CD14-positive monocyte (primary cell): ENCODE measurements at regions not wholly inside any gene's neighbourhood (a gene's known extent, or its start where the extent isn't known, plus 50 kb on each side); places are given as distances from the start of the nearest gene placed in this dataset.

Experiments
- DNase-seq, 3 donors: peaks; one replicate each; pipeline ENCODE4 v3.0.0-alpha.2; 2011 to 2022
- H2AFZ ChIP-seq: 2 replicates; pipeline ENCODE4 v1.6.0; 2012; ENCODE audit warnings: mild to moderate bottlenecking, low read depth, low read length, inconsistent platforms; ENCODE audit not compliant: insufficient read depth, poor library complexity, severe bottlenecking
- H3K27ac ChIP-seq, 2 donors: 1 replicate in 1 of 2; 2 replicates in 1 of 2; pipeline ENCODE4 v1.5.1; 2012 to 2013; ENCODE audit warnings: low read length in 2 of 2, control low read depth in 1 of 2, inconsistent platforms in 1 of 2, low read depth in 1 of 2, mild to moderate bottlenecking in 1 of 2
- H3K27me3 ChIP-seq, 2 donors: one replicate each; pipeline versions ENCODE4 v1.6.0 to v1.6.1; 2011 to 2013; ENCODE audit warnings: low read length in 2 of 2; ENCODE audit not compliant: control insufficient read depth in 2 of 2, insufficient read depth in 2 of 2
- H3K36me3 ChIP-seq, 2 donors: replicated peaks in 1 of 2; 1 replicate in 1 of 2; 2 replicates in 1 of 2; pipeline versions ENCODE4 v1.5.1 to v1.6.1; 2012 to 2013; ENCODE audit warnings: low read length in 2 of 2, control low read depth in 1 of 2, inconsistent platforms in 1 of 2, mild to moderate bottlenecking in 1 of 2; ENCODE audit not compliant: insufficient read depth in 2 of 2, control insufficient read depth in 1 of 2
- H3K4me1 ChIP-seq, 2 donors: 1 replicate in 1 of 2; 2 replicates in 1 of 2; pipeline versions ENCODE4 v1.5.1 to v1.6.1; 2012 to 2013; ENCODE audit warnings: low read length in 2 of 2, control low read depth in 1 of 2, inconsistent platforms in 1 of 2, mild to moderate bottlenecking in 1 of 2, moderate library complexity in 1 of 2; ENCODE audit not compliant: insufficient read depth in 2 of 2, control insufficient read depth in 1 of 2
- H3K4me2 ChIP-seq: replicated peaks from 2 replicates; pipeline ENCODE3; 2012; ENCODE audit warnings: low read length, moderate library complexity, mild to moderate bottlenecking; ENCODE audit not compliant: poor library complexity, severe bottlenecking; ENCODE audit errors: extremely low read depth
- H3K4me3 ChIP-seq, 3 experiments: fragments of 200-600 bp in 1 of 3; sonication (generic) in 1 of 3; replicated peaks in 1 of 3; 1 replicate in 2 of 3; 2 replicates in 1 of 3; pipeline ENCODE4 v1.5.1; 2011 to 2013; ENCODE audit warnings: low read length in 3 of 3, mild to moderate bottlenecking in 3 of 3, control low read depth in 2 of 3, low read depth in 2 of 3, inconsistent platforms in 1 of 3, moderate library complexity in 1 of 3
- H3K79me2 ChIP-seq: 2 replicates; pipeline ENCODE4 v1.6.0; 2012; ENCODE audit warnings: mild to moderate bottlenecking, control low read depth, inconsistent platforms, low read length, moderate library complexity; ENCODE audit not compliant: insufficient read depth
- H3K9ac ChIP-seq: 2 replicates; pipeline ENCODE4 v1.6.0; 2017; ENCODE audit warnings: low read length, mild to moderate bottlenecking; ENCODE audit not compliant: insufficient read depth, poor library complexity, severe bottlenecking
- H3K9me3 ChIP-seq, 2 donors: replicated peaks in 1 of 2; 1 replicate in 1 of 2; 2 replicates in 1 of 2; pipeline versions ENCODE4 v1.5.1 to v1.6.1; 2012 to 2013; ENCODE audit warnings: low read length in 2 of 2, control low read depth in 1 of 2; ENCODE audit not compliant: control insufficient read depth in 1 of 2, insufficient read depth in 1 of 2
- H4K20me1 ChIP-seq: 2 replicates; pipeline ENCODE4 v1.6.0; 2012; ENCODE audit warnings: mild to moderate bottlenecking, low read length, control low read depth, moderate library complexity; ENCODE audit not compliant: insufficient read depth
- H3K27ac Mint-ChIP-seq, 7 donors: one replicate each; pipeline ENCODE4 v1.8.0; 2020; ENCODE audit warnings: mild to moderate bottlenecking in 7 of 7, mixed read lengths in 7 of 7, moderate library complexity in 6 of 7, inconsistent platforms in 2 of 7
- H3K27me3 Mint-ChIP-seq, 3 donors: one replicate each; pipeline ENCODE4 v1.8.0; 2021 to 2022; ENCODE audit warnings: low read depth in 3 of 3, mild to moderate bottlenecking in 3 of 3, mixed read lengths in 3 of 3, moderate library complexity in 3 of 3, inconsistent platforms in 1 of 3
- H3K36me3 Mint-ChIP-seq, 2 donors: one replicate each; pipeline ENCODE4 v1.8.0; 2020; ENCODE audit warnings: mixed read lengths in 2 of 2, inconsistent platforms in 1 of 2, mild to moderate bottlenecking in 1 of 2
- H3K4me1 Mint-ChIP-seq: one replicate; pipeline ENCODE4 v1.8.0; 2020; ENCODE audit warnings: mild to moderate bottlenecking, mixed read lengths
- H3K4me3 Mint-ChIP-seq, 2 donors: one replicate each; pipeline ENCODE4 v1.8.0; 2020; ENCODE audit warnings: mild to moderate bottlenecking in 2 of 2, mixed read lengths in 2 of 2, moderate library complexity in 1 of 2
- H3K9me3 Mint-ChIP-seq, 7 donors: one replicate each; pipeline ENCODE4 v1.8.0; 2020 to 2022; ENCODE audit warnings: mixed read lengths in 7 of 7, mild to moderate bottlenecking in 6 of 7, moderate library complexity in 6 of 7, inconsistent platforms in 2 of 7
- CTCF ChIP-seq: fragments of 200-600 bp; IDR thresholded peaks from one replicate; pipeline ENCODE4 v1.8.0; 2022; ENCODE audit warnings: antibody characterized with exemption, mild to moderate bottlenecking
- WGBS: methylation state at CpG from one replicate; pipeline ENCODE4 v1.1.5; 2013; ENCODE audit warnings: missing lambda C conversion rate; ENCODE audit not compliant: insufficient coverage; 5-methylcytosine and 5-hydroxymethylcytosine counted together
- intact Hi-C, 2 donors: fragments of 100-400 bp; cut with micrococcal nuclease; formaldehyde crosslinking; loops; one replicate each; pipeline versions ENCODE4 v1.15.0 to v1.15.1; 2023

- Mint-ChIP-seq H3K9me3 (peaks cover 0 to 4% (median 0%) of the 10 kb centered on the region in 7 donors), H3K27ac (no peak overlapping the region), H3K4me1 (no peaks in the 10 kb centered on the region), H3K4me3 (no peak overlapping the region), H3K36me3 (no peaks in the 10 kb centered on the region), H3K27me3 (no peaks in the 10 kb centered on the region)
- Histone ChIP-seq H2AFZ (no peak overlapping the region), H3K79me2 (no peaks in the 10 kb centered on the region), H3K9ac (no peak overlapping the region), H3K4me1 (no peaks in the 10 kb centered on the region), H3K27ac (no peak overlapping the region), H3K9me3 (no peaks in the 10 kb centered on the region), H3K4me2 (no peak overlapping the region), H4K20me1 (no peaks in the 10 kb centered on the region), H3K27me3 (no peaks in the 10 kb centered on the region), H3K4me3 (no peak overlapping the region), H3K36me3 (no peaks in the 10 kb centered on the region)
- TF ChIP-seq CTCF = no peak
- no peak for DNase-seq
- WGBS = no CpG with 5 or more reads among the region's 2 CpGs
- intact Hi-C loops = no loop called here
Observed at GRCh38 chr2:181384923-181385322, 72.3 kb upstream of the ITGA4 start.

- Mint-ChIP-seq H3K4me1 (peaks cover 11% of the 10 kb centered on the region), H3K4me3 (no peak overlapping the region), H3K36me3 (no peaks in the 10 kb centered on the region), H3K27ac (no peak overlapping the region), H3K27me3 (no peaks in the 10 kb centered on the region), H3K9me3 (peaks cover 0 to 4% (median 0%) of the 10 kb centered on the region in 7 donors)
- H3K4me1 ChIP-seq = peaks cover 11 to 17% of the 10 kb centered on the region in 2 donors
- no peak overlapping the region for H3K4me2 ChIP-seq
- no peaks in the 10 kb centered on the region for H4K20me1 ChIP-seq
- H3K9ac ChIP-seq = no peak overlapping the region
- H2AFZ ChIP-seq = no peak overlapping the region
- H3K27ac ChIP-seq = no peak overlapping the region
- no peak for TF ChIP-seq CTCF
- no peak for DNase-seq
- intact Hi-C loops = no loop called here
- H3K4me3 ChIP-seq = no peak overlapping the region
- no CpG with 5 or more reads among the region's 3 CpGs for WGBS
- H3K27me3 ChIP-seq = no peaks in the 10 kb centered on the region
- H3K36me3 ChIP-seq = no peaks in the 10 kb centered on the region
- H3K9me3 ChIP-seq = no peaks in the 10 kb centered on the region
- H3K79me2 ChIP-seq = no peaks in the 10 kb centered on the region
Observed at GRCh38 chr2:181389524-181389923, 67.7 kb upstream of the ITGA4 start.
